Gastroesophageal sphincter (tissue), 3 donors: ENCODE measurements at regions not wholly inside any gene's neighbourhood (a gene's known extent, or its start where the extent isn't known, plus 50 kb on each side); places are given as distances from the start of the nearest gene placed in this dataset.

Experiments
- CTCF ChIP-seq, 4 experiments: fragments of 200-600 bp in 2 of 4; fragments of 450-650 bp in 2 of 4; sonication (generic) in 1 of 4; IDR thresholded peaks; one replicate each; pipeline ENCODE4 v1.5.1; 2017 to 2019; ENCODE audit warnings: antibody characterized with exemption in 4 of 4, mild to moderate bottlenecking in 2 of 4, moderate library complexity in 2 of 4
- POLR2A ChIP-seq, 2 donors: fragments of 450-650 bp; IDR thresholded peaks; one replicate each; pipeline ENCODE4 v1.6.1; 2017; ENCODE audit warnings: antibody characterized with exemption in 2 of 2, mild to moderate bottlenecking in 2 of 2, moderate library complexity in 1 of 2
- POLR2AphosphoS5 ChIP-seq: sonication (generic); formaldehyde crosslinking; IDR thresholded peaks from one replicate; pipeline ENCODE4 v1.6.1; 2017; ENCODE audit warnings: antibody characterized with exemption

DNA sequence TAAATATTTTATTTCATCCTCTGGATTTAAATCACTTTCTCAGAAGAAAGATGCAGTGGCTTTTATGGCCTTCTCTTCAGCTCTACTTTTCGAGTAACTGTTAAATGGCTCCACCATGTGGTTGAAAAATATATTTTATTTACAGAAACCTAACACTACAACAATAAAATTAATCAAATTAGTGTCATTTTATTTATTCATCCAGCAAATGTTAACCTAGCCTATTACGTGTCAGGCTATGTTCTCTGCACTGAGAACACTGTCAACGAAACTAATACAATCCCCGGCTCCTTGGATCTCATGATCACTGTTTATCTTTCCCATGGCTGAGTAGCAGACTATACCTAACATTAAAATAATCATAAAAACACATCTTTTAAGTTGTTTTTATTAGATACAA lies 148.0 kb upstream of the OSTN start:
- peak in 3 of 4 experiments; percentile 40 to 50 (median 43) for TF ChIP-seq CTCF (IDR thresholded peaks at IDR 0.05)
- TF ChIP-seq POLR2A (IDR thresholded peaks at IDR 0.05), result no peak
- no peak for TF ChIP-seq POLR2AphosphoS5
